ENCODE measurements at regions not wholly inside any gene's neighbourhood (a gene's known extent, or its start where the extent isn't known, plus 50 kb on each side); places are given as distances from the start of the nearest gene placed in this dataset.

GRCh38 chr11:29317694-29318093 lies 699.1 kb downstream of the KCNA4 start:
- ChIA-PET CTCF (interaction anchor here (2.8 kb wide), 1 partner anchor 11 kb away, joined by 11 read pairs; no protein-coding TSS in a partner anchor), POLR2A (no interaction called here)
- DNase-seq (ENCODE audit: extremely low spot score), result no peak

DNA sequence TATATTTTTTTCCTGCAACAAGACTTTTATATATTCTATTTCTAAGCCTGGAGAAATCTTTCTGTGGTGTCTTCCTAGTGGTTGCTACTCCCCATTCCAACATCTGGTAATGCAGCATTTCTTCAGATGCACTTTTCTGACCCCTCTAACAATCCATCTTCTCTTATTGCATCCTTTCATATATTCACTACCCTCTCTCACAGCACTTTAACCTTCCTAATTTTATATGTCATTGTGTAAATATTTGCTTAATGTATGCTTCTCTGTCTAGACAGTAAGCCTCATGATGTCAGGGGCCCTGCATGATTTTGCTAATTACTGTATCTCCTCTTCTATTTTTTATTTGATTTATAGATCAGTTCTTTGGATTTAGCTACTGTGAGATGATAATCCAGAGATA lies 701.6 kb downstream of the KCNA4 start:
- no peak for DNase-seq (ENCODE audit: extremely low spot score)
- ChIA-PET CTCF (interaction anchor here (1.3 to 2.8 kb wide), 3 partner anchors 10 to 28 kb away, joined by 3 to 11 read pairs (median 6); no protein-coding TSS in a partner anchor), POLR2A (no interaction called here)
- TF ChIP-seq CTCF (IDR thresholded peaks at IDR 0.05; ENCODE audit: control extremely low read depth, extremely low read depth, low read depth, missing control alignments), result no peak

More at GRCh38 chr11:29317694-29318093, 699.1 kb downstream of the KCNA4 start:
- TF ChIP-seq CTCF (IDR thresholded peaks at IDR 0.05; ENCODE audit: control extremely low read depth, extremely low read depth, low read depth, missing control alignments), result no peak

DNA sequence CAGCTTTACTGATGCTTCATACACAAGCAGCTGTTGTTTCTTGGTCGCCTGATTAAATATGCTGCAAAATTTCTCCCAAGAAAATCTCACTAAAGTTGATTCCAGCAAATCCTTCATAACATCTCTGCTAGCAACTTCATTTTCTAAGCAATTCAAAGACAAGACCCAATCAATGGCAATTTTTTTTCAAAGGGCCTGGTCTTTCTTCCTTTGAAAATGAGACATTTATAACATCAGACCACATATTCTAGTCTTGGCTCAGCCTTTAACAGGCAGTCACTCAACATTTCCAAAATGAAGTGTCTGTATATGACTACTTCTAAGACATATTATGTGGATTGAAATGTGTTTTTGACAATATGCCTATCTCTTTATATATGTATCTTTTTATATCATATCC lies 702.6 kb downstream of the KCNA4 start:
- ChIA-PET POLR2A (no interaction called here), CTCF (interaction anchor here (1.0 to 1.4 kb wide), 3 partner anchors 14 to 1615 kb away, joined by 3 to 4 read pairs (median 3); no protein-coding TSS in a partner anchor)
- DNase-seq (ENCODE audit: extremely low spot score), result no peak
- TF ChIP-seq CTCF (IDR thresholded peaks at IDR 0.05; ENCODE audit: control extremely low read depth, extremely low read depth, low read depth, missing control alignments), result no peak

DNA sequence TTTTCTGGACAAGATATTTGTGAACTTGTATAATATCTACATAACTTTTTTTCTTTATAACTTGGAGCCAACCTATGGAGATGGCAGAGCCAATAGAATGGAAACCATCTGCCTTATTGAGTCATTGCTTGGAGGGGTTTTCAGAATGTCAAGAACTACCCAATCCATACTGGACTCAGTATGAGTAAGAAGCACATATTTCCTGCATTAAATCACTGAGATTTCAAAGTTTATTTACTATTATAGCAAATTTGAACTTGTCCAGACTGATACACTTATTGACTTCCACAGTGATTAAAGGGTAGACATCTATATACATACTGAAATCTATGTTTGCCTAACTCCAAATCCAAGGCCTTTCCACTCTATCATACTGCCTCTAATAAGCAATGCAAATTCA lies 704.0 kb downstream of the KCNA4 start:
- DNase-seq (ENCODE audit: extremely low spot score), result no peak
- ChIA-PET CTCF (interaction anchor here (1.4 kb wide), 1 partner anchor 31 kb away, joined by 4 read pairs; no protein-coding TSS in a partner anchor), POLR2A (no interaction called here)
- TF ChIP-seq CTCF (IDR thresholded peaks at IDR 0.05; ENCODE audit: control extremely low read depth, extremely low read depth, low read depth, missing control alignments), result no peak

DNA sequence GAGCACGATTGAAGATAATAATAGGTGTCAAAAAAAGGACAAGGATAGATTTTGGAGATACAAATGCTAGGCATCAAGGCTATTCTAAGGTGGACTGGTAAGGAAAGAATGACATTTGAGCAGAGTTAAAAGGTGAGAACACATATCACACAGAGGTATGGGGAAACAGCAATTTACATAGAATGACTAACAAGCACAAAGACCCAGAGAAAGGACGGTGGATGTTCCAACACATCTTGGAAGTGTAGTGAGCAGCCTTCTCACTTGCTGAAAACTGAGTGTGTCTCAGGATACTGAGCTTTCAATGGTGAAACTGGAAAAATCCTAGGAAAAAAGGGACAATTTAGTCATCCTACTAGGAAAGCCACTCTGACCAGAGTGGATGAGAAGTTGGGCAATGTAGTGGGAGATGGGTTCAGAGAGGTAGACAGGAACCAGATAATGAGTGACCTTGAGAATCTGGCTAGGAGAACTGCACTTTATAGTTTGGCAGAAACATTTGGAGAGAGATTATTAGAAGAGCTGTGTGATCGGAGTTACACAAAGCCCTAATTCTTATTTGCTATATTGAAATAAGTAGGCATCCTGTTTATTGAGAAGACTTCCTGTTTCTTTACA lies 706.0 kb downstream of the KCNA4 start:
- POLR2A ChIA-PET, result no interaction called here
- CTCF ChIA-PET, result interaction anchor here (1.5 kb wide), 1 partner anchor 9 kb away, joined by 3 read pairs; no protein-coding TSS in a partner anchor
- no peak for TF ChIP-seq CTCF (IDR thresholded peaks at IDR 0.05; ENCODE audit: control extremely low read depth, extremely low read depth, low read depth, missing control alignments)
- DNase-seq (ENCODE audit: extremely low spot score), result no peak

DNA sequence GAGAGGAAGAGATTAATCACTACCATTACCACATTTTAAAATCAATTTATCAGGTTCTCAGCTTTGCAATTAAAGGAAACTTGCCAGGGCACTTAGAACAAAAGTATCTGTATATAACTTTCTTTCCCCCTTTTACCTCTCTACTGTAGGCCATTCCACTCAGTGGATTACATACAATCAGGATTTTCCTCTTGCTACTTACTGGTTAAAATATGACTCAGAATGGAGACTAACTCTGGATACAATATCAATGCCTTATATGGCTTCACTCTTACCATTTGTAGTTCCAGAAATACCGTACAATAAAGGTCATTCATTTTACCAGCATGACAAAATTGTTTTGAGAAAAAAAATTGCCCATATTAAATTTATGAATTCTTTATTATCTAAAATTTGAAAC lies 706.8 kb downstream of the KCNA4 start:
- POLR2A ChIA-PET, result no interaction called here
- no peak for DNase-seq (ENCODE audit: extremely low spot score)
- TF ChIP-seq CTCF (IDR thresholded peaks at IDR 0.05; ENCODE audit: control extremely low read depth, extremely low read depth, low read depth, missing control alignments), result no peak
- CTCF ChIA-PET, result interaction anchor here (1.0 kb wide), 1 partner anchor 10 kb away, joined by 3 read pairs; no protein-coding TSS in a partner anchor

Measured in GM10248 (cell line).